SK-N-SH (cell line): ENCODE measurements at regions not wholly inside any gene's neighbourhood (a gene's known extent, or its start where the extent isn't known, plus 50 kb on each side); places are given as distances from the start of the nearest gene placed in this dataset.
A peak's percentile ranks its signal among the peaks of the same experiment; 100 is the strongest.

Experiments
- CTCF ChIP-seq: fragments of 200-600 bp; sonication (generic); IDR thresholded peaks from 2 replicates; pipeline ENCODE4 v1.6.1; 2017; ENCODE audit warnings: antibody characterized with exemption, mild to moderate bottlenecking, moderate library complexity
- POLR2AphosphoS5 ChIP-seq: IDR thresholded peaks from 2 replicates; pipeline ENCODE4 v1.6.1; 2012; ENCODE audit warnings: low read depth, low read length
- RAD21 ChIP-seq: IDR thresholded peaks from 2 replicates; pipeline ENCODE4 v1.6.1; 2012; ENCODE audit warnings: mild to moderate bottlenecking, low read length
- REST ChIP-seq: IDR thresholded peaks from 2 replicates; pipeline ENCODE4 v1.6.1; 2012; ENCODE audit warnings: mild to moderate bottlenecking, low read depth, low read length, moderate library complexity
- TAF1 ChIP-seq: IDR thresholded peaks from 2 replicates; pipeline ENCODE4 v1.6.1; 2012; ENCODE audit warnings: low read depth, mild to moderate bottlenecking, low read length, moderate library complexity, borderline replicate concordance
- TEAD4 ChIP-seq: IDR thresholded peaks from 2 replicates; pipeline ENCODE4 v1.4.0; 2012; ENCODE audit warnings: mild to moderate bottlenecking, borderline replicate concordance; ENCODE audit not compliant: insufficient read depth
- USF2 ChIP-seq: fragments of 150-350 bp; IDR thresholded peaks from 2 replicates; pipeline ENCODE4 v1.6.1; 2017; ENCODE audit warnings: antibody characterized with exemption, low read length, low read depth, borderline replicate concordance
- ZBTB33 ChIP-seq: IDR thresholded peaks from 2 replicates; pipeline ENCODE4 v1.4.0; 2012; ENCODE audit warnings: low read depth, borderline replicate concordance

GRCh38 chr7:125555916-125556315 is 626.3 kb upstream of the POT1 start:
- TF ChIP-seq CTCF: no peak
- TF ChIP-seq POLR2AphosphoS5: no peak
- no peak for TF ChIP-seq TEAD4
- TF ChIP-seq ZBTB33: no peak
- no peak for TF ChIP-seq TAF1
- TF ChIP-seq REST: peak; percentile 86
- TF ChIP-seq RAD21: no peak
- TF ChIP-seq USF2: no peak
